PC-9 (cell line): ENCODE measurements at regions not wholly inside any gene's neighbourhood (a gene's known extent, or its start where the extent isn't known, plus 50 kb on each side); places are given as distances from the start of the nearest gene placed in this dataset.

Source experiments
- EZH2 ChIP-seq: fragments of 200-600 bp; sonication (generic); IDR thresholded peaks from 2 replicates; pipeline ENCODE4 v1.8.0; 2017; ENCODE audit warnings: antibody characterized with exemption, low read depth
- TF ChIP-seq, protein P1 (sequence below): fragments of 200-600 bp; sonication (generic); conservative IDR thresholded peaks from 2 replicates; pipeline ENCODE4 v1.6.1; 2017; ENCODE audit warnings: mixed run types, antibody characterized with exemption, mild to moderate bottlenecking, moderate library complexity

DNA sequence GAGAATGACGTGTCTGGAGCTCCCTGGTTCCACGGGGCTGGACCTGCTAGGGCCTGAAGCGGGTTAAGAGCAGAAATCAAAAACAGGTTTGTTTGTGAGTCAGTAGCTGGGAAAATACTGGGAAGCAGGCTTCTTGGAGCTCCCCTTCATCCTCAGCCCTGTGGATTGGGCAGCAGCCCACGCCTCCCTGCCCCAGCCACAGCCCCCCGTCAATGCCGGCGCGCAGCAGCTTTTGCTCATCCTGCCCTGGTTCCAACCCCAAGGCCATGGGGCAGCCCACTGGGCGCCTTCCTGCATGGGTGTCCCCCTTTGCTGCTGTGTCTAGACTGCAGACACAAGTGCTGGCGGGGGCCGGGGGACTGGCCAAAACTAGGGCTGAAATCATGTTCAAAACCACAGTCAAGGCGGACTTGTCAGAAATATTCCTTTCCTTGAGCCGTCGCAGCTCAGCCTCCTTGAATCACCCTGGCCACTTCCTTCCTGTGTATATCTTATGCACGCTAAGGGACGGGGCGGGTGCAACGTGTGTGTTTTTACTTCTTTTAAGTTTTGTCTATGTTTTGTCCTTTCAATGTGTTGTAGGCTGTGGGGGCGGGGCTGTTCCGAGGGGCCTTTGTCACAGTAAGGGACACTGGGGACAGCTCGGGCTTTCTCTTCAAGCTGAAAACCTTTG, 108.1 kb downstream of the KLF13 start:
- TF ChIP-seq, protein P1, sequence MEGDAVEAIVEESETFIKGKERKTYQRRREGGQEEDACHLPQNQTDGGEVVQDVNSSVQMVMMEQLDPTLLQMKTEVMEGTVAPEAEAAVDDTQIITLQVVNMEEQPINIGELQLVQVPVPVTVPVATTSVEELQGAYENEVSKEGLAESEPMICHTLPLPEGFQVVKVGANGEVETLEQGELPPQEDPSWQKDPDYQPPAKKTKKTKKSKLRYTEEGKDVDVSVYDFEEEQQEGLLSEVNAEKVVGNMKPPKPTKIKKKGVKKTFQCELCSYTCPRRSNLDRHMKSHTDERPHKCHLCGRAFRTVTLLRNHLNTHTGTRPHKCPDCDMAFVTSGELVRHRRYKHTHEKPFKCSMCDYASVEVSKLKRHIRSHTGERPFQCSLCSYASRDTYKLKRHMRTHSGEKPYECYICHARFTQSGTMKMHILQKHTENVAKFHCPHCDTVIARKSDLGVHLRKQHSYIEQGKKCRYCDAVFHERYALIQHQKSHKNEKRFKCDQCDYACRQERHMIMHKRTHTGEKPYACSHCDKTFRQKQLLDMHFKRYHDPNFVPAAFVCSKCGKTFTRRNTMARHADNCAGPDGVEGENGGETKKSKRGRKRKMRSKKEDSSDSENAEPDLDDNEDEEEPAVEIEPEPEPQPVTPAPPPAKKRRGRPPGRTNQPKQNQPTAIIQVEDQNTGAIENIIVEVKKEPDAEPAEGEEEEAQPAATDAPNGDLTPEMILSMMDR = no peak
- TF ChIP-seq EZH2 = no peak
